IgD-negative memory B cell (primary cell): ENCODE measurements at regions not wholly inside any gene's neighbourhood (a gene's known extent, or its start where the extent isn't known, plus 50 kb on each side); places are given as distances from the start of the nearest gene placed in this dataset.

Experiments used
- H3K27ac Mint-ChIP-seq, 3 donors: one replicate each; pipeline ENCODE4 v1.8.0; 2020 to 2022; ENCODE audit warnings: mild to moderate bottlenecking in 3 of 3, mixed read lengths in 3 of 3, moderate library complexity in 1 of 3
- H3K27me3 Mint-ChIP-seq: one replicate; pipeline ENCODE4 v1.8.0; 2021; ENCODE audit warnings: mixed read lengths
- H3K36me3 Mint-ChIP-seq: one replicate; pipeline ENCODE4 v1.8.0; 2020; ENCODE audit warnings: mild to moderate bottlenecking, mixed read lengths
- H3K4me1 Mint-ChIP-seq, 3 donors: one replicate each; pipeline ENCODE4 v1.8.0; 2020 to 2022; ENCODE audit warnings: mixed read lengths in 3 of 3, mild to moderate bottlenecking in 1 of 3
- H3K4me3 Mint-ChIP-seq, 4 donors: one replicate each; pipeline ENCODE4 v1.8.0; 2020 to 2022; ENCODE audit warnings: mild to moderate bottlenecking in 4 of 4, mixed read lengths in 4 of 4, moderate library complexity in 3 of 4
- H3K9me3 Mint-ChIP-seq, 3 donors: one replicate each; pipeline ENCODE4 v1.8.0; 2020 to 2021; ENCODE audit warnings: mixed read lengths in 3 of 3, mild to moderate bottlenecking in 1 of 3

DNA sequence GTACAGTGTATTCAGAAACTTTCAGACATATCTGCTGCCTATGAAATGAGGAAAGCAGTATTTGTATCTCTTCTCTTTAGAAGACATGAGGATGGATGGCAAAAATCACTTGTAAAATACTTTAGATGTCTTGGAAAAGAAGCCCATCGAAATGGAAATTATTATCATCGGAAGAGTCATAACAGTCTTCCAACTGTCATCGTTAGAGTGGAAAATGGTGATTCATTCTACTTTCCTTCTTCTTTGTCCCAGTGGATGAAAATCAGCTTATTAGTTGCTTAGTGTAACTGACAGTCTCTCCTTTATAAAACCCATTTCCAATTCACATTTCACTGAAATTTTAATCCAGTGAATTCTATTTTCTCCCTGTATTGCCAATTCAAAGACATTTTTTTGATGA lies 1323.7 kb upstream of the PIK3C3 start:
- Mint-ChIP-seq H3K36me3 (no peaks in the 10 kb centered on the region), H3K4me1 (no peaks in the 10 kb centered on the region), H3K9me3 (peaks cover 3 to 4% (median 3%) of the 10 kb centered on the region in 3 donors), H3K27ac (no peak overlapping the region), H3K4me3 (no peak overlapping the region), H3K27me3 (no peaks in the 10 kb centered on the region)

DNA sequence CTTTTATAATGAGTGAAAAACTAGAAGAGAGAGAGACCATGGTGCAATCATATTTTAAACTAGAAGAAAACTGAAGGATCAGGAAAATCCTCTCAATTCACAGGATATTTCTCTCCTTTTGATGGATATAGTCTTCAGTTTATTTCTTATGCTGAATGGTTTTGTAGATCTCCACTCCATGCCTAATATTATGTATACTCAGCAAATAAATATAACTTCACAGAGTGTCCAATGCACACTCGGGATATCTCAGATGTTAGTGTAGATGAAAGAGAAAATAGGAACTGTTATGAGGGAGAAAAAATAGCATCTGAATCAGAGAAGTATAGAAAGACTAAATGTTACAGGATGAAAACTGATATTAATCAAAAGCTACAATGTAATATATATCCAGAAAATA lies 1324.5 kb upstream of the PIK3C3 start:
- no peaks in the 10 kb centered on the region for H3K36me3 Mint-ChIP-seq
- H3K4me3 Mint-ChIP-seq = no peak overlapping the region
- no peak overlapping the region for H3K27ac Mint-ChIP-seq

DNA sequence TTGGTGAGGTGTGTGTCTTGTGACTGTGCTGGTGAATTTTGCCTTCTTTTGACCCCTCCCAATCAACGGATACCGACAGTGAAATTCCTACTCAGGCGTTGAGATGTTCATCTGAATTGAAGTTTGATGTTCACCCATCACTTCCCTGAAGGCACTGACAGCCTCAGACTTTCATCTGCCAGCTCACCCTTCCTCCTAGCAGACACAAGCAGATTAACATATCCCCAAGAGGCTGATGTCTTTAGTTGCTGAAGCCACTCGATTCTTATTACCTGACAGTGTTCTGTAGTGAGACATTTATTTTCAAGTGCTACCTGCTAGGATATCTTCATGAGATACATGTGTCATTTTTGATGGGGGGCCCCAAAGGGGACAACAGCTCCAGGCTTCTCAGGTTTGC lies 1330.1 kb upstream of the PIK3C3 start:
- Mint-ChIP-seq H3K9me3 (peaks cover 2 to 14% (median 3%) of the 10 kb centered on the region in 3 donors), H3K36me3 (no peaks in the 10 kb centered on the region), H3K4me3 (no peak overlapping the region), H3K4me1 (no peaks in the 10 kb centered on the region), H3K27me3 (no peaks in the 10 kb centered on the region), H3K27ac (no peak overlapping the region)

More for the DNA sequence above, 1324.5 kb upstream of the PIK3C3 start:
- Mint-ChIP-seq H3K9me3 (peaks cover 3 to 4% (median 4%) of the 10 kb centered on the region in 3 donors), H3K27me3 (no peaks in the 10 kb centered on the region), H3K4me1 (no peaks in the 10 kb centered on the region)

DNA sequence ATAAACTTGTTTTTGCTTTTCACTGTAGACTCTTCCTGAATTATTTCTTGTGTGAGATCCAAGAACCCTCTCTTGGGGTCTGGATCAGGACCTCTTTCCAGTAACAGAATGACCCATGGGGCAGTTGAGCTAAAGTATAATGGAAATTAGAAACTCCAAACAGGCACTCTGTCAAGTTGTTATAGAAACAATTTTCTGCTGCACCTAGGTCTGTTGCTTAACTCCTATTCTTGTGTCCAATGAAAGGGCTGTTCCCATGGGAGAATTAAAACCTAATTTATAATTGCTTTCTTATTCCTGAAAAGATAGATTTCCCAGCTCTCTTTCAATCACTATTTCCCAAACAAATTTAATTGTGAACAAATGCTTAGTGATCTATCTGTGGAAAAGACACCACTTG lies 1341.3 kb upstream of the PIK3C3 start:
- Mint-ChIP-seq H3K4me3 (no peak overlapping the region), H3K27me3 (no peaks in the 10 kb centered on the region), H3K36me3 (peaks cover 2% of the 10 kb centered on the region), H3K9me3 (peaks cover 0 to 7% (median 5%) of the 10 kb centered on the region in 3 donors), H3K4me1 (no peaks in the 10 kb centered on the region), H3K27ac (no peak overlapping the region)

DNA sequence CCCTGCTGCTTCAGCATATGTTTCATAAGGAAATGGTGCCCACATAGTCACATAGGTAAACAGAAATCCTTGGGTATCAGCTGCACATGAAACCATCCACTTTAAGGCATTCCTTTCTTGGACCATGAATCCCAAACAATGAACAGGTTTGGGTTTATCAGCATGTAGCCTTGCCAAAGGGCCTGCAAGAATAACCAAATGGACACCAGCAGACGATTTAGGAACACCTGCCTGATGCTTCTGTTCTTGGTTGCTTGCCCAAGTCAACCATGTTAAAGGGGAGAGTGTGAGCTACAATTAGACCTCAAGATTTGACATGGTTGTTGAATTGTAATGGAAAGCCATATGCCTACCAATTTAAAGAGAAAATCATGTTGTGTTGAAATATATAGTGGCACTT lies 1342.7 kb upstream of the PIK3C3 start:
- Mint-ChIP-seq H3K4me3 (no peak overlapping the region), H3K4me1 (no peaks in the 10 kb centered on the region), H3K27ac (no peak overlapping the region), H3K36me3 (no peaks in the 10 kb centered on the region), H3K9me3 (peaks cover 0 to 7% (median 5%) of the 10 kb centered on the region in 3 donors), H3K27me3 (no peaks in the 10 kb centered on the region)

DNA sequence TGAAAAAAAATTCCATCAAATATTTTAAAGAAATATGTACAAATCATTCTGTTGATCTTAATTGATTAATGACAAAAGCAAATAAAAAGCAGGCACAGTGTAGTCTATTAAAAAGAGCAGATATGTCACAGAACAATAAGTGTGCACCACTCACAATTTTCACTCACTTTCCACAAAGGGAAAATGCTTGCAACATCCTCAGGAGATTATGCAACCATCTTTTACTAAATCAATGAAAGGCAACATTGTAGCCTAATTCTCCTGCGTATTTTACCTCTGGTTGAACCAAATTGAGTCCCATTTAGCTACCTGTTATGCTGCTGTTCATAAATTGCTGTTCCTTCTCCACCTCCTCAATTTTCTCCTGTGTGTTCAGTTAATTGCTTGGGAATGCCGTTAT lies 1346.8 kb upstream of the PIK3C3 start:
- H3K27me3 Mint-ChIP-seq = no peaks in the 10 kb centered on the region
- no peak overlapping the region for H3K4me3 Mint-ChIP-seq
- H3K36me3 Mint-ChIP-seq = no peaks in the 10 kb centered on the region
- H3K4me1 Mint-ChIP-seq = no peaks in the 10 kb centered on the region
- no peak overlapping the region for H3K27ac Mint-ChIP-seq
- H3K9me3 Mint-ChIP-seq = peaks cover 0 to 7% (median 1%) of the 10 kb centered on the region in 3 donors

DNA sequence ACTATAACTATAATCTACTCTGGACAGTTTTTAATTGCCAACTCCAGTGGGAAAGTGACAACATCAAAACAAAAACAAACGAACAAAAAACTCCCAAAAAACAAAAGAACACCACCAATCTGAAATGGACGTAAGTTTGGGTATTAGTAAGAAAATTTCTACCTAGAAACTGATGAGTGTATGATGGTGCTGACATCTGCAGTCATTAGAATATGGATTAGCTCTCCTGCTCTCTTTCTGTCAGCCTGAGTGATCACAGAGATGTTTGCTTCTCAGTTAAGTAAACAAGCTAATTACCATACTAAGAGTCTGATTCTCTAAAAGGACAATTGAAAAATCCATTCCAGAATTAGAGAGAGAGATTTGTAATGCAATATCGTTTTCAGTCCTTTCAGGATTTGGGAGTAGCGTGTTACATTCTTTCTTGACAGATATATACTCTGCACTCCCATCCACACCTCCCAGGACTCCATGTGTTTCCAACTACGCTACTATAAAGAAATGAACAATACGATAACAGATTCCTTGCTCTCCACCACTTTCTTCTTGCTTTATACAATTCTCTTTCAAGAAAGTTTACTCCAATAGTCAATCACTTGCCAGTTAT lies 1347.4 kb upstream of the PIK3C3 start:
- H3K9me3 Mint-ChIP-seq = peaks cover 0 to 7% (median 5%) of the 10 kb centered on the region in 3 donors
- no peaks in the 10 kb centered on the region for H3K27me3 Mint-ChIP-seq
- no peaks in the 10 kb centered on the region for H3K4me1 Mint-ChIP-seq
- no peak overlapping the region for H3K27ac Mint-ChIP-seq
- no peak overlapping the region for H3K4me3 Mint-ChIP-seq
- H3K36me3 Mint-ChIP-seq = no peaks in the 10 kb centered on the region

DNA sequence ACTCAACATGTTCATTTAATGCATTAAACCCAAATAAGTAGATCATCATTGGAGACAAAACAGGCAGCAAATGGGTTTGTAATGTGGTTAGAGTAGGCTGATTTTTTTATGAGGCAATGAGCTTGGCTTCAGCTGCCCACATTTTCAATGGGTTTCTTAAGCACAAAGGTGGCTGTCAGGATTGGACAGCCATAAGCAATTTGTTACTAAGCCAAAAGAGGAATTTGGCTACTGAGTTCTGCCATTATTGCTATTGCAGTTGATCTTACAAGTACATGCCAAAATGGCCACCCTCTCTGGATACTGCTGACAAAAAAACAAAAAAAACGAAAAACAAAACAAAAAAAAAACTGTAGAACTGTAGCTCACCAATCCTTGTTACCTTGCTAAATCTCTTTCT lies 1348.0 kb upstream of the PIK3C3 start:
- peaks cover 0 to 6% (median 4%) of the 10 kb centered on the region in 3 donors for H3K9me3 Mint-ChIP-seq
- H3K4me1 Mint-ChIP-seq = no peaks in the 10 kb centered on the region

DNA sequence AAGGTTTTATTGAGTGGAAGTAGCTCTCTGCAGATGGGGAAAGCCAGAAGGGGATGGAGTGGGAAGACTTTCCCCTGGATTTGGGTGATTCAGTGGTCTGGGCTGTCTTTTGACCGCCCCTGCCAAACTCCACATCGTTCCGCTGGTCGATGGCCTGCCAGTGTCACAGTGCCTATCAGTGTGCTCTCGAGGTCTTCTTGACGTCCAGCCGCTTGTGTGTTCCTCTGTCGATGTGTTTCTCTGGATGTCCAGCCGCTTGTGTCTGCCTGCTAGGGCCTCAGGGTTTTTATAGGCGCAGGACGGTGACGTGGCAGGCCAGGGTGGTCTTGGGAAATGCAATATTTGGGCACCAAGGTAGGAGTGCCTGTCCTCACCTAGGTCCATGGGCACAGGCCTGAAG lies 1371.4 kb upstream of the PIK3C3 start:
- no peaks in the 10 kb centered on the region for H3K4me1 Mint-ChIP-seq
- H3K9me3 Mint-ChIP-seq = peaks cover 0 to 6% (median 5%) of the 10 kb centered on the region in 3 donors
- no peak overlapping the region for H3K27ac Mint-ChIP-seq
- H3K36me3 Mint-ChIP-seq = no peaks in the 10 kb centered on the region
- no peak overlapping the region for H3K4me3 Mint-ChIP-seq
- no peaks in the 10 kb centered on the region for H3K27me3 Mint-ChIP-seq

More for the DNA sequence above, 1348.0 kb upstream of the PIK3C3 start:
- H3K27me3 Mint-ChIP-seq = no peaks in the 10 kb centered on the region
- H3K4me3 Mint-ChIP-seq = no peak overlapping the region
- H3K36me3 Mint-ChIP-seq = no peaks in the 10 kb centered on the region
- no peak overlapping the region for H3K27ac Mint-ChIP-seq

DNA sequence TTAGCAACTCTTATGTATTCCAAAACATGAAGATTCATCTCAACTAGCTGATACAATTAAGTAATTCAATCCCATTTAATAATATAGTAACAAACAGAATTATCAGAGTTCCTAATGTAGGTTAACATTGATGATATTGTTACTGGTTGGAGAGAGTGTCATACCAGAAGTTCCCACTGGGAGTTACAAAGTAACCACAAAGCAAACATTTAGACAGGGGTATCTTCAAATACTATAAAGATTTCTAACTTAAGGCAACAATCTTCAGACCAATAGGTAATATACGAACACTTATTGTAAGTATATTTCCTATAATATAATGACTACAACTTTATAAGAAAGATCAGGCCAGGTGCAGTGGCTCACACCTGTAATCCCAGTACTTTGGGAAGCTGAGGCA lies 1372.9 kb upstream of the PIK3C3 start:
- no peaks in the 10 kb centered on the region for H3K36me3 Mint-ChIP-seq
- no peak overlapping the region for H3K4me3 Mint-ChIP-seq
- no peaks in the 10 kb centered on the region for H3K27me3 Mint-ChIP-seq
- peaks cover 0 to 5% (median 4%) of the 10 kb centered on the region in 3 donors for H3K9me3 Mint-ChIP-seq
- no peaks in the 10 kb centered on the region for H3K4me1 Mint-ChIP-seq
- no peak overlapping the region for H3K27ac Mint-ChIP-seq

DNA sequence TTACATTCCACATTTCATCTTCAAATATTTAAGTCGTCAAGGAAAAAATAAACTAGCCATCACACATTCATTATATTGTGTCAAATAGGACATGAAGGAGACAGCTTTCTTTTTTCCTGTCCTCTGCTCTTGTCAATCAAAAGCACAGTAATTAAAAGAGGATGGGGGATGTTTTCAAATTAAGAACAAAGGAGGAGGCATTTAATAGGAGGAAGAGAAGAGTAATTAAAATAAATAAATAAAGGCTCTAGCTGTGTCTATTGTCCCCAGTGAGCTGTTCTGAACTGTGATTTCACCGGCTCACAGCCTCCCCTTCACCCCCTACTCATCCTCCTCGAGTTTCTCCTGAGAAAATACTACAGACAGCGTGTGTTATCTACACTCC lies 1377.1 kb upstream of the PIK3C3 start:
- Mint-ChIP-seq H3K36me3 (no peaks in the 10 kb centered on the region), H3K27ac (no peak overlapping the region), H3K4me1 (no peaks in the 10 kb centered on the region), H3K27me3 (no peaks in the 10 kb centered on the region), H3K9me3 (peaks cover 3 to 7% (median 3%) of the 10 kb centered on the region in 3 donors), H3K4me3 (no peak overlapping the region)

DNA sequence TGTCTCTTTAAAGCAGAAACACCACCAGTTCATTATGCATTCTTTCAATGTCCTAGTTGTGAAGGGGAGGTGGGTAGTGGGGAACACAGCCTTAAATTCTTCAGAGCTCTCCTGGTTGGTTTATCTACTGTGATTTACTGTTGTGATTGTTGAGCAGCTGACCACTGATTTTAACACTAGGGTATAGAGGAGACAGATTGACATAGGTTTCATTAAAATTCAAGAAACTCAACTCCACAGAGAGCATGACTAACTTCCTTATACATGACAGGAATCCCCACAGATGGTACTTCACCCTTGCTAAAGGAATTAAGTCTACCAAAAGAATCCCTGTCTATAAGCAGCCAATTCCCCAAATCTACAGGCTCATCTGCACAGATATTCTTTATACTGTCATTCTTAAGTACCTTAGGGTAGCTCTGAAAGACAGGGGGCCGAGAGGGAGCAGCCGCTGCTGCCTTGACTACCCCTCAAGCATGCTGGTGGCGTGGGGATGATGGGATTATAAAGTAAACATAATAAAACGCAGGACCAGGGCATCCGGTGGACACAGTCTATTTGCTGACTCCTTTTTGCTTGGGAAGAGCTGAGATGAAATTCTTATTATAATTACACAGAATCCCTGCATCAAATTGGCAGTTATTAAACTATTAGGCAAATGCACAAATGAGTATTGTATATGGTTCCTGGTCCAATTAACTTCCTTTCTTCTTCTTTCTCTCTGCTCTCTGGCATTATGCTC lies 1377.6 kb upstream of the PIK3C3 start:
- Mint-ChIP-seq H3K9me3 (peaks cover 1 to 7% (median 3%) of the 10 kb centered on the region in 3 donors), H3K27me3 (no peaks in the 10 kb centered on the region), H3K27ac (no peak overlapping the region), H3K4me3 (no peak overlapping the region), H3K36me3 (no peaks in the 10 kb centered on the region), H3K4me1 (no peaks in the 10 kb centered on the region)

DNA sequence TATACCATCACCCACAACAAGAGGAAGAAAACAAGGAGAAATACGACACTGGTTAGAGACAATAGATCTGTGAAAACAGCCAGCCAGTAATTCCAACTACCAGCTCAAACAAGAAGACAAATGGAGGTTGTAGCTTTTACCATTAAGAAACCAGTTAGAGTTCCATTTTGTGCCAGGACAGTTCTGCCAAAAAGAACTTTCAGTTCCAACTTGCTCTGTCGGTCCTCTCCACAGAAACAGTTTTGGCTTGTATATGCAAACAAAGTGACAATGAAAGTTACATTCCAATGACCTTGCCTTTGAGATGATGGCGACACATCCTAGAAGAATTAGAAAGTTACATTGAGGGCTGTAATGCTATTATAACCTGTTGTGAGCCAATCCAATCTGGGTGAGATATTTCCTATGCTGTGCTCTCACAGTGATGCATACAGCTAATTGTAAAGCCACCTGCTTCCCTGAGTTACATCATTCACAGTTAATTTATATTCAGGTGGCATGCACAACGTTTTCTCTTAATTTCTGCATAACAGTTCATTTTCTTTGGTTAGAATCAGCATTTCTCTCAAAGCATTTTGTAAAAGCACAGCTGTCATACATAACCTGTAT lies 1378.4 kb upstream of the PIK3C3 start:
- no peaks in the 10 kb centered on the region for H3K27me3 Mint-ChIP-seq

DNA sequence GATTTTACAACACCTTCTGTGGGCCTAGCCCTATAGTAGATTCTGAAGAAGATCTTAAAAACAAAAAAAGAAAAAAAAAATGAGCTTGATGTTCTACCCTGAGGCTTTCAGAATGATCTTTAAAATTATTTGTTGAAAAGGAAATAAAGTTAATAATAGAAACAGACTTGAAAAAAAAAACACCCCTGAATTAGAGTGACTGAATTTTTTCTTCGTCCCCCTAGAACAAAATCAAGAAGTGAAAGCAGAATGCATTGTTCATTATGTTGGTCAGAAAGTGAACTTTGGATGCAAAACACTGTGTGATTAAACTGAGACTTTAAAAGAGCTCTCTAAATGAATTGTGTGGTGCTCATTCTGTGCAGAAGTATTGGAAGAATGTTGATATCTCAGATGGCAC lies 1384.4 kb upstream of the PIK3C3 start:
- no peaks in the 10 kb centered on the region for H3K36me3 Mint-ChIP-seq
- H3K9me3 Mint-ChIP-seq = peaks cover 0 to 11% (median 2%) of the 10 kb centered on the region in 3 donors
- H3K4me1 Mint-ChIP-seq = no peaks in the 10 kb centered on the region
- H3K27ac Mint-ChIP-seq = no peak overlapping the region
- H3K4me3 Mint-ChIP-seq = no peak overlapping the region
- no peaks in the 10 kb centered on the region for H3K27me3 Mint-ChIP-seq

More for the DNA sequence above, 1378.4 kb upstream of the PIK3C3 start:
- Mint-ChIP-seq H3K36me3 (no peaks in the 10 kb centered on the region), H3K27ac (no peak overlapping the region), H3K9me3 (peaks cover 1 to 7% (median 3%) of the 10 kb centered on the region in 3 donors), H3K4me1 (no peaks in the 10 kb centered on the region), H3K4me3 (no peak overlapping the region)

DNA sequence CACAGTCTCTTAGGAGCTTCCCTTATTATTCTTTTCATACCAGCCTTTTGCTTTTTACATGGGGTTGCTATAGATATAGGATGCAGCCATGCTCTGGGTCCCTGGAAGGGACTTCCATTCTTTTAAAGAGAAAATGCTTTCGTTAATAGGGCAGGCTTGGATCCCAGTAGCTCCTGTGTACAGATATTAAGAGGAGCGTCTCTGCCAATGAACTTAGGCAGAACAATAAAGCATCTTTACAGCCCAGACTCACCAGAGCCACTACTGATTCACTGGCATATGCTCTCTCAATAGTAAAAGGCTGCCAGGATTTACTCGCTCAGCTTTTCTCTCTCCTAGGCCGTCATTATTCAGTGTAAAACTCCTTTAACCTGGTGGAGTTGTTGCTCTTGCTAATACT lies 1385.4 kb upstream of the PIK3C3 start:
- Mint-ChIP-seq H3K4me3 (no peak overlapping the region), H3K4me1 (no peaks in the 10 kb centered on the region), H3K27ac (no peak overlapping the region), H3K27me3 (no peaks in the 10 kb centered on the region), H3K36me3 (no peaks in the 10 kb centered on the region), H3K9me3 (peaks cover 0 to 11% (median under 1%) of the 10 kb centered on the region in 3 donors)

DNA sequence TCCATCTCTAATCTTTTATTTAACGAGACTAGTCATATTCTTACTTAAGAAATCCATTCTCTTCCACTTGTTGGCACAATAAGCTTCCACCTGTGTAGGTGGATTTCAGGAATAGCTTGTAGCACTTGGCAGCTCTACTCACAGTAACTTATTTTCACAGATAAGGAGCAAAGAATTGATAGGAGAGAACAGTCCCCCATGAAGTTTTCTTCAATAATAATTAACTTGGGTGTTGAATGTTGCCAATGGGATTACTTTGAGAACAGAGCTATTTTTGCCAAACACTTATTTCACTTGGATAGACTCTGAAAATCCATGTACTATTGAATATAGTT lies 1388.6 kb upstream of the PIK3C3 start:
- Mint-ChIP-seq H3K4me3 (no peak overlapping the region), H3K9me3 (peaks cover 0 to 4% (median 0%) of the 10 kb centered on the region in 3 donors), H3K27ac (no peak overlapping the region), H3K36me3 (no peaks in the 10 kb centered on the region), H3K27me3 (no peaks in the 10 kb centered on the region), H3K4me1 (no peaks in the 10 kb centered on the region)
